H1 (cell line): ENCODE measurements at regions not wholly inside any gene's neighbourhood (a gene's known extent, or its start where the extent isn't known, plus 50 kb on each side); places are given as distances from the start of the nearest gene placed in this dataset.

ENCODE experiments used
- E2F6 ChIP-seq: IDR thresholded peaks from 2 replicates; pipeline ENCODE4 v1.6.1; 2012; ENCODE audit warnings: inconsistent platforms

- no peak for TF ChIP-seq E2F6
These were observed 436.4 kb downstream of the QKI start (continued) for GRCh38 chr6:163850874-163851273.
